ENCODE measurements at regions not wholly inside any gene's neighbourhood (a gene's known extent, or its start where the extent isn't known, plus 50 kb on each side); places are given as distances from the start of the nearest gene placed in this dataset.

DNA sequence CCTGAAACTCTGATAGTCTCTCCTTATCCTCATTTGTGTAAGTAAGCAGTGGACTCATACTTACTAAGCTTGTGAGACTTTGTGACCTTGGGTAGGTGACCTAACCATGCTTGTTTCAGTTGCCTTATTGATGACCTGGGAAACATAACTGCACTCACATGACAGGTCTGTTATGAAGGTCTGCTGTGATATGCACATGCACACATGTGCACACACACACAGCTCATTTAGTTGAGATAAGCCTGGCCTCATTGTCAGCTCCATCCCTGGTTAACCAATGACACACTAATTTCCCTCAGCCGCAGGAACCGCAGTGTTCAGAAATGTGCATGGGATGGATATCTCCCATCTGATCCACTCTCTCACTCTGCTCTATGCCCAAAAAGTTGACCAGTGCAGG lies 177.2 kb downstream of the GPAM start:
- Mint-ChIP-seq H3K4me1 (peaks cover 11 to 12% of the 10 kb centered on the region in 2 experiments), H3K9me3 (no peaks in the 10 kb centered on the region), H3K27me3 (ENCODE audit: low read depth) (peaks cover 4% of the 10 kb centered on the region), H3K4me3 (no peak overlapping the region), H3K27ac (peak overlapping the region in 1 of 3 experiments; percentile 87; a peak in 1 of 7 replicates), H3K36me3 (ENCODE audit: insufficient read depth in 1 of 3, low read depth in 3 of 3) (no peaks in the 10 kb centered on the region)
- Histone ChIP-seq H3K4me2 (ENCODE audit: insufficient read depth, insufficient read length, low read length) (no peak overlapping the region), H4K20me1 (ENCODE audit: control insufficient read depth, insufficient read depth, insufficient read length) (no peaks in the 10 kb centered on the region), H3K79me2 (ENCODE audit: insufficient read depth, low read length) (no peaks in the 10 kb centered on the region), H3K27ac (ENCODE audit: insufficient read length, low read depth, low read length) (no peak overlapping the region), H2BK12ac (ENCODE audit: insufficient read length, low read depth, low read length) (no peak overlapping the region), H2AK5ac (ENCODE audit: insufficient read length, low read length) (no peak overlapping the region), H4K91ac (ENCODE audit: insufficient read length, low read depth, low read length) (no peak overlapping the region), H2BK20ac (ENCODE audit: low read depth, low read length, poor library complexity, severe bottlenecking) (no peak overlapping the region), H3K9ac (ENCODE audit: extremely low read depth, insufficient read length, low read length) (no peak overlapping the region), H3K56ac (ENCODE audit: insufficient read length, low read depth, low read length) (no peak overlapping the region), H2AFZ (ENCODE audit: low read length) (no peak overlapping the region), H2BK5ac (ENCODE audit: insufficient read length, low read length) (no peak overlapping the region), H4K8ac (replicated peaks; ENCODE audit: insufficient read length, low read depth, low read length) (no peak overlapping the region), H2BK120ac (ENCODE audit: low read depth, low read length, poor library complexity, severe bottlenecking) (no peak overlapping the region), H2BK15ac (ENCODE audit: low read depth, low read length) (no peak overlapping the region), H3K4ac (ENCODE audit: low read depth, low read length) (no peak overlapping the region), H3K18ac (ENCODE audit: insufficient read length, low read depth, low read length) (no peak overlapping the region), H3K14ac (ENCODE audit: insufficient read depth, low read length) (no peak overlapping the region), H3K9me3 (ENCODE audit: control insufficient read depth, low read depth, low read length) (no peaks in the 10 kb centered on the region), H3K79me1 (ENCODE audit: insufficient read depth, low read depth, low read length, poor library complexity, severe bottlenecking) (no peaks in the 10 kb centered on the region), H3K23ac (ENCODE audit: insufficient read length, low read depth, low read length) (no peak overlapping the region), H3K23me2 (ENCODE audit: insufficient read length, low read depth, low read length, poor library complexity, severe bottlenecking) (no peaks in the 10 kb centered on the region), H3K4me1 (ENCODE audit: insufficient read depth, low read length) (no peaks in the 10 kb centered on the region), H4K5ac (ENCODE audit: insufficient read length, low read depth, low read length) (no peak overlapping the region), H3T11ph (ENCODE audit: low read length) (no peak overlapping the region), H3K27me3 (ENCODE audit: insufficient read depth, low read length) (no peaks in the 10 kb centered on the region)
- no CpG with 5 or more reads among the region's 2 CpGs for WGBS (ENCODE audit: extremely low coverage, insufficient read length, low lambda C conversion rate)
- DNase-seq = no peak
- TF ChIP-seq, protein P1, sequence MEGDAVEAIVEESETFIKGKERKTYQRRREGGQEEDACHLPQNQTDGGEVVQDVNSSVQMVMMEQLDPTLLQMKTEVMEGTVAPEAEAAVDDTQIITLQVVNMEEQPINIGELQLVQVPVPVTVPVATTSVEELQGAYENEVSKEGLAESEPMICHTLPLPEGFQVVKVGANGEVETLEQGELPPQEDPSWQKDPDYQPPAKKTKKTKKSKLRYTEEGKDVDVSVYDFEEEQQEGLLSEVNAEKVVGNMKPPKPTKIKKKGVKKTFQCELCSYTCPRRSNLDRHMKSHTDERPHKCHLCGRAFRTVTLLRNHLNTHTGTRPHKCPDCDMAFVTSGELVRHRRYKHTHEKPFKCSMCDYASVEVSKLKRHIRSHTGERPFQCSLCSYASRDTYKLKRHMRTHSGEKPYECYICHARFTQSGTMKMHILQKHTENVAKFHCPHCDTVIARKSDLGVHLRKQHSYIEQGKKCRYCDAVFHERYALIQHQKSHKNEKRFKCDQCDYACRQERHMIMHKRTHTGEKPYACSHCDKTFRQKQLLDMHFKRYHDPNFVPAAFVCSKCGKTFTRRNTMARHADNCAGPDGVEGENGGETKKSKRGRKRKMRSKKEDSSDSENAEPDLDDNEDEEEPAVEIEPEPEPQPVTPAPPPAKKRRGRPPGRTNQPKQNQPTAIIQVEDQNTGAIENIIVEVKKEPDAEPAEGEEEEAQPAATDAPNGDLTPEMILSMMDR (conservative IDR thresholded peaks at IDR 0.05) = no peak
